ENCODE measurements at regions not wholly inside any gene's neighbourhood (a gene's known extent, or its start where the extent isn't known, plus 50 kb on each side); places are given as distances from the start of the nearest gene placed in this dataset.

DNA sequence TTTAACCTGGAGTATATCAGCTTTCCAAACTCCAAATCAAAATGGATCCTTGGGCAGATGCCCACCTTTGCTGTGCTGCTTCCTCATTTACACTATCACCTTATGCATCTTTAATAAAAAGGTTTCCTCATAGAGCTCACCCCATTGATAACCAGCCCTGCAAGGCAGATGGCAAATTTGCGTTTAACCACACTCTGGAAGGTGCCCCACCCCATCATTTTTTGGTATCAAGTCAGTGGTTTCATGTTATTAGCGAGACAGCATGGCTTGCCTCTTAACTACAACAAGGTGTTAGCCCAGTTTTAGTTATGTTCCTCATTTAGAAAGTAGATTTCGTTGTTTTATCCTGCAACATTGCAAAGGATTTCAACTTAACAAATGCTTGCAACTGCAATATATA, 214.0 kb upstream of the WDFY3 start:
- TF ChIP-seq CTCF (IDR thresholded peaks at IDR 0.05; ENCODE audit: low read length) (no peak), EZH2 (optimal IDR thresholded peaks at IDR 0.05; ENCODE audit: low read depth, low read length) (no peak), EZH2phosphoT487 (IDR thresholded peaks at IDR 0.05; ENCODE audit: low read length) (no peak)
